OCI-LY7 (cell line): ENCODE measurements at regions not wholly inside any gene's neighbourhood (a gene's known extent, or its start where the extent isn't known, plus 50 kb on each side); places are given as distances from the start of the nearest gene placed in this dataset.

Experiments used
- EZH2phosphoT487 ChIP-seq: fragments of 200-600 bp; sonication (generic); IDR thresholded peaks from 2 replicates; pipeline ENCODE4 v1.6.1; 2018; ENCODE audit warnings: low read depth, borderline replicate concordance, mild to moderate bottlenecking, mixed run types, antibody characterized with exemption, low read length, moderate library complexity, mixed read lengths
- TF ChIP-seq, protein P1 (sequence below): fragments of 200-600 bp; sonication (generic); conservative IDR thresholded peaks from 2 replicates; pipeline ENCODE4 v1.5.1; 2014; ENCODE audit warnings: mild to moderate bottlenecking, antibody characterized with exemption, low read length, moderate library complexity, mixed read lengths

DNA sequence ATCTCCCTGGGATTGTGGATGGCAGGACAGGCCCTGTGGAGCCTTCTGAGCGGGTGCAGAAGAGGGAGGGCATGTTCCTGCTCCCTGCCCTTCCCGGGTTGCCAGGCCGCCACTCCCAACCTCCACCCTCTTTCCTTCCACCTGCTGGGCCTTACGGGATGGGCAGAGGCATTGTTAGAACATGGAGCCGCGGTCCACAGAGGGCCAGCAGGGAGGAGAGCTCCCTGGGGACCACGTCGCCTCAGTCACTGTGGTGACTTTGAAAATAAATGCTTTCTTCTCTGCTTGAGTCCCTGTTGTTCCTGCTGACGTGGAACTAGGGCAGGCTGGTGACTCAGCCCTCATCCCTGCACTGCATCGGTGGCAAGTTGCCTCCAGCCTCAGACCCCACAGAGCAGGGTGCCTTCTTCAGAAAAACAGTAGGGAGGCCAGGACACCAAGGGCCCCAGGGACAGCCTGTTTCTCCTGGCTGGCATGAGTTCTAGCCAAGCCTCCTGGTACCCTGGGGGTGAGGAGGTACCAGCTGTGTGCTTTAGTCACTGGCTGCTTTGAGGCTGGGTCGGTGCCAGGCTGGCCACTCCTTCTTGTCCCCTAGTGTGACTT lies 224.9 kb downstream of the SEC14L1 start:
- TF ChIP-seq, protein P1, sequence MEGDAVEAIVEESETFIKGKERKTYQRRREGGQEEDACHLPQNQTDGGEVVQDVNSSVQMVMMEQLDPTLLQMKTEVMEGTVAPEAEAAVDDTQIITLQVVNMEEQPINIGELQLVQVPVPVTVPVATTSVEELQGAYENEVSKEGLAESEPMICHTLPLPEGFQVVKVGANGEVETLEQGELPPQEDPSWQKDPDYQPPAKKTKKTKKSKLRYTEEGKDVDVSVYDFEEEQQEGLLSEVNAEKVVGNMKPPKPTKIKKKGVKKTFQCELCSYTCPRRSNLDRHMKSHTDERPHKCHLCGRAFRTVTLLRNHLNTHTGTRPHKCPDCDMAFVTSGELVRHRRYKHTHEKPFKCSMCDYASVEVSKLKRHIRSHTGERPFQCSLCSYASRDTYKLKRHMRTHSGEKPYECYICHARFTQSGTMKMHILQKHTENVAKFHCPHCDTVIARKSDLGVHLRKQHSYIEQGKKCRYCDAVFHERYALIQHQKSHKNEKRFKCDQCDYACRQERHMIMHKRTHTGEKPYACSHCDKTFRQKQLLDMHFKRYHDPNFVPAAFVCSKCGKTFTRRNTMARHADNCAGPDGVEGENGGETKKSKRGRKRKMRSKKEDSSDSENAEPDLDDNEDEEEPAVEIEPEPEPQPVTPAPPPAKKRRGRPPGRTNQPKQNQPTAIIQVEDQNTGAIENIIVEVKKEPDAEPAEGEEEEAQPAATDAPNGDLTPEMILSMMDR: no peak
- no peak for TF ChIP-seq EZH2phosphoT487
